K562 (cell line): ENCODE measurements at regions not wholly inside any gene's neighbourhood (a gene's known extent, or its start where the extent isn't known, plus 50 kb on each side); places are given as distances from the start of the nearest gene placed in this dataset.

Experiments used
- CC2D1A ChIP-seq: fragments of 450-650 bp; IDR thresholded peaks from 2 replicates; pipeline ENCODE4 v1.6.1; 2017; ENCODE audit warnings: mild to moderate bottlenecking
- ELF4 ChIP-seq: fragments of 450-650 bp; formaldehyde crosslinking; IDR thresholded peaks from 2 replicates; pipeline ENCODE4 v1.4.0; 2022; ENCODE audit warnings: missing genetic modification characterization
- EP300 ChIP-seq: IDR thresholded peaks from 2 replicates; pipeline ENCODE4 v1.6.1; 2012; ENCODE audit warnings: low read length, improper control_type of control experiment
- ETV5 ChIP-seq: sonication (generic); formaldehyde crosslinking; IDR thresholded peaks from 2 replicates; pipeline ENCODE4 v1.4.0; 2020; ENCODE audit warnings: low read depth, mild to moderate bottlenecking, missing genetic modification reagents
- HCFC1 ChIP-seq: IDR thresholded peaks from 2 replicates; pipeline ENCODE4 v1.6.1; 2012; ENCODE audit warnings: low read depth, low read length, improper control_type of control experiment
- RBM34 ChIP-seq: fragments of 200-400 bp; formaldehyde crosslinking; IDR thresholded peaks from 2 replicates; pipeline ENCODE4 v1.6.1; 2018; ENCODE audit warnings: low read length, borderline replicate concordance; ENCODE audit not compliant: insufficient read depth
- RFX5 ChIP-seq: IDR thresholded peaks from 2 replicates; pipeline ENCODE4 v1.6.1; 2011; ENCODE audit warnings: low read depth, mild to moderate bottlenecking, improper control_type of control experiment, low read length
- TAF9B ChIP-seq: fragments of 450-650 bp; IDR thresholded peaks from 2 replicates; pipeline ENCODE4 v1.6.1; 2018; ENCODE audit warnings: mild to moderate bottlenecking; ENCODE audit not compliant: partially characterized antibody
- ZNF644 ChIP-seq: fragments of 200-800 bp; sonication (Bioruptor generic); IDR thresholded peaks from 2 replicates; pipeline ENCODE4 v1.6.1; 2016; ENCODE audit warnings: low read depth, missing genetic modification characterization, missing compliant biosample characterization
- TF ChIP-seq, protein P1 (sequence below), 2 experiments: fragments of 450-650 bp in 1 of 2; sonication (generic) in 1 of 2; formaldehyde crosslinking in 1 of 2; IDR thresholded peaks in 1 of 2; conservative IDR thresholded peaks in 1 of 2; 2 replicates each; pipeline versions ENCODE4 v1.6.1 to v1.8.1; 2016 to 2023; ENCODE audit warnings: mild to moderate bottlenecking in 2 of 2, moderate library complexity in 2 of 2, inconsistent platforms in 1 of 2, missing genetic modification reagents in 1 of 2
- TF ChIP-seq, protein P2 (sequence below), 2 experiments: fragments of 450-650 bp; conservative IDR thresholded peaks; 2 replicates each; pipeline ENCODE4 v1.6.1; 2017; ENCODE audit warnings: mild to moderate bottlenecking in 2 of 2, moderate library complexity in 2 of 2
- TF ChIP-seq, protein P3 (sequence below), 3 experiments: IDR thresholded peaks in 2 of 3; conservative IDR thresholded peaks in 1 of 3; 2 replicates each; pipeline ENCODE4 v1.5.1; 2011 to 2012; ENCODE audit warnings: low read length in 3 of 3, mild to moderate bottlenecking in 3 of 3, control low read depth in 2 of 3, improper control_type of control experiment in 1 of 3, inconsistent platforms in 1 of 3, low read depth in 1 of 3, mixed read lengths in 1 of 3, moderate library complexity in 1 of 3; ENCODE audit not compliant: insufficient read depth in 2 of 3
- TF ChIP-seq, protein P4 (sequence below), 2 experiments: fragments of 450-650 bp; IDR thresholded peaks; 2 replicates each; pipeline ENCODE4 v1.6.1; 2016

DNA sequence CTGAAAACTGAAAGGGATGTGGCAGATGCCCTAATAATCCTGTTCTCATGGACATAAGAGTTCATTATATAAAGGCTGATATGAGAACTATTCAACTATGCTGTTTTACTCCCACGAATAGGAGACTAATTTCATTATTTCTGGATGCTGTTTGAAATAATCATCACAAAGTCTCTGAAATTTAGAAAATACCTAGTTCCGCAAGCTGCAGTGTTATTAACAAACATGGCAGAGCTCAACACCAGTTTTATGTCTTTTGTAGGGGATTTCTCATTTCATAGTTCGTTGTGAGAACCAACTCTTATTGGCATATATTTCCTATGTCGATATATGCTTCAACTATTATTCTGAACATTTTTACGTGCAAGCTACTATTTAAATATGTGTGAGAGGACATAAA is 200.3 kb upstream of the SLC8A1 start:
- no peak for TF ChIP-seq RBM34
- no peak for TF ChIP-seq CC2D1A
- no peak for TF ChIP-seq EP300
- TF ChIP-seq, protein P1, sequence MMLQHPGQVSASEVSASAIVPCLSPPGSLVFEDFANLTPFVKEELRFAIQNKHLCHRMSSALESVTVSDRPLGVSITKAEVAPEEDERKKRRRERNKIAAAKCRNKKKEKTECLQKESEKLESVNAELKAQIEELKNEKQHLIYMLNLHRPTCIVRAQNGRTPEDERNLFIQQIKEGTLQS (IDR thresholded peaks at IDR 0.05) = no peak
- TF ChIP-seq, protein P1 (CRISPR knock-in tag; conservative IDR thresholded peaks at IDR 0.05) = no peak
- TF ChIP-seq, protein P2, sequence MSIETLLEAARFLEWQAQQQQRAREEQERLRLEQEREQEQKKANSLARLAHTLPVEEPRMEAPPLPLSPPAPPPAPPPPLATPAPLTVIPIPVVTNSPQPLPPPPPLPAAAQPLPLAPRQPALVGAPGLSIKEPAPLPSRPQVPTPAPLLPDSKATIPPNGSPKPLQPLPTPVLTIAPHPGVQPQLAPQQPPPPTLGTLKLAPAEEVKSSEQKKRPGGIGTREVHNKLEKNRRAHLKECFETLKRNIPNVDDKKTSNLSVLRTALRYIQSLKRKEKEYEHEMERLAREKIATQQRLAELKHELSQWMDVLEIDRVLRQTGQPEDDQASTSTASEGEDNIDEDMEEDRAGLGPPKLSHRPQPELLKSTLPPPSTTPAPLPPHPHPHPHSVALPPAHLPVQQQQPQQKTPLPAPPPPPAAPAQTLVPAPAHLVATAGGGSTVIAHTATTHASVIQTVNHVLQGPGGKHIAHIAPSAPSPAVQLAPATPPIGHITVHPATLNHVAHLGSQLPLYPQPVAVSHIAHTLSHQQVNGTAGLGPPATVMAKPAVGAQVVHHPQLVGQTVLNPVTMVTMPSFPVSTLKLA (conservative IDR thresholded peaks at IDR 0.05) = no peak
- TF ChIP-seq RFX5 = no peak
- TF ChIP-seq ETV5 (CRISPR knock-in tag) = no peak
- TF ChIP-seq TAF9B = no peak
- TF ChIP-seq HCFC1 = no peak
- TF ChIP-seq ZNF644 (tag) = no peak
- TF ChIP-seq, protein P3, sequence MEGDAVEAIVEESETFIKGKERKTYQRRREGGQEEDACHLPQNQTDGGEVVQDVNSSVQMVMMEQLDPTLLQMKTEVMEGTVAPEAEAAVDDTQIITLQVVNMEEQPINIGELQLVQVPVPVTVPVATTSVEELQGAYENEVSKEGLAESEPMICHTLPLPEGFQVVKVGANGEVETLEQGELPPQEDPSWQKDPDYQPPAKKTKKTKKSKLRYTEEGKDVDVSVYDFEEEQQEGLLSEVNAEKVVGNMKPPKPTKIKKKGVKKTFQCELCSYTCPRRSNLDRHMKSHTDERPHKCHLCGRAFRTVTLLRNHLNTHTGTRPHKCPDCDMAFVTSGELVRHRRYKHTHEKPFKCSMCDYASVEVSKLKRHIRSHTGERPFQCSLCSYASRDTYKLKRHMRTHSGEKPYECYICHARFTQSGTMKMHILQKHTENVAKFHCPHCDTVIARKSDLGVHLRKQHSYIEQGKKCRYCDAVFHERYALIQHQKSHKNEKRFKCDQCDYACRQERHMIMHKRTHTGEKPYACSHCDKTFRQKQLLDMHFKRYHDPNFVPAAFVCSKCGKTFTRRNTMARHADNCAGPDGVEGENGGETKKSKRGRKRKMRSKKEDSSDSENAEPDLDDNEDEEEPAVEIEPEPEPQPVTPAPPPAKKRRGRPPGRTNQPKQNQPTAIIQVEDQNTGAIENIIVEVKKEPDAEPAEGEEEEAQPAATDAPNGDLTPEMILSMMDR (IDR thresholded peaks at IDR 0.05 in 2 of 3, conservative IDR thresholded peaks at IDR 0.05 in 1 of 3; ENCODE audit: insufficient read depth in 2 of 3, low read depth in 1 of 3, low read length in 3 of 3) = no peak
- no peak for TF ChIP-seq ELF4 (CRISPR knock-in tag)
- TF ChIP-seq, protein P4, sequence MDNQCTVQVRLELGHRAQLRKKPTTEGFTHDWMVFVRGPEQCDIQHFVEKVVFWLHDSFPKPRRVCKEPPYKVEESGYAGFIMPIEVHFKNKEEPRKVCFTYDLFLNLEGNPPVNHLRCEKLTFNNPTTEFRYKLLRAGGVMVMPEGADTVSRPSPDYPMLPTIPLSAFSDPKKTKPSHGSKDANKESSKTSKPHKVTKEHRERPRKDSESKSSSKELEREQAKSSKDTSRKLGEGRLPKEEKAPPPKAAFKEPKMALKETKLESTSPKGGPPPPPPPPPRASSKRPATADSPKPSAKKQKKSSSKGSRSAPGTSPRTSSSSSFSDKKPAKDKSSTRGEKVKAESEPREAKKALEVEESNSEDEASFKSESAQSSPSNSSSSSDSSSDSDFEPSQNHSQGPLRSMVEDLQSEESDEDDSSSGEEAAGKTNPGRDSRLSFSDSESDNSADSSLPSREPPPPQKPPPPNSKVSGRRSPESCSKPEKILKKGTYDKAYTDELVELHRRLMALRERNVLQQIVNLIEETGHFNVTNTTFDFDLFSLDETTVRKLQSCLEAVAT (IDR thresholded peaks at IDR 0.05) = no peak
